HCT116 (cell line): ENCODE measurements at regions not wholly inside any gene's neighbourhood (a gene's known extent, or its start where the extent isn't known, plus 50 kb on each side); places are given as distances from the start of the nearest gene placed in this dataset.

ENCODE experiments used
- EGR1 ChIP-seq: IDR thresholded peaks from 2 replicates; pipeline ENCODE4 v1.6.1; 2012; ENCODE audit warnings: low read depth
- EZH2 ChIP-seq: fragments of 200-600 bp; sonication (generic); IDR thresholded peaks from 2 replicates; pipeline ENCODE4 v1.6.1; 2017; ENCODE audit warnings: antibody characterized with exemption, mixed run types
- POLR2A ChIP-seq: IDR thresholded peaks from 2 replicates; pipeline ENCODE4 v1.7.0; 2011; ENCODE audit warnings: borderline replicate concordance; ENCODE audit not compliant: insufficient read depth, insufficient read length; ENCODE audit errors: extremely low read depth
- TCF7L2 ChIP-seq: IDR thresholded peaks from 2 replicates; pipeline ENCODE4 v1.7.0; 2011; ENCODE audit warnings: borderline replicate concordance, inconsistent platforms; ENCODE audit not compliant: insufficient read depth, insufficient read length; ENCODE audit errors: extremely low read depth
- YY1 ChIP-seq: IDR thresholded peaks from 2 replicates; pipeline ENCODE4 v1.6.1; 2011; ENCODE audit warnings: low read length, low read depth, moderate library complexity, mild to moderate bottlenecking; ENCODE audit not compliant: insufficient replicate concordance; ENCODE audit errors: extremely low read depth
- ZNF274 ChIP-seq: fragments of 200-500 bp; sonication (Bioruptor generic); IDR thresholded peaks from 2 replicates; pipeline ENCODE4 v1.6.1; 2014; ENCODE audit warnings: mild to moderate bottlenecking, low read depth, low read length, inconsistent platforms
- TF ChIP-seq, protein P1 (sequence below), 3 experiments: fragments of 200-600 bp in 1 of 3; sonication (generic) in 1 of 3; IDR thresholded peaks in 2 of 3; conservative IDR thresholded peaks in 1 of 3; 2 replicates each; pipeline ENCODE4 v1.5.1; 2012 to 2017; ENCODE audit warnings: low read depth in 2 of 3, low read length in 2 of 3, antibody characterized with exemption in 1 of 3, borderline replicate concordance in 1 of 3, control low read depth in 1 of 3, mild to moderate bottlenecking in 1 of 3, mixed read lengths in 1 of 3, mixed run types in 1 of 3, moderate library complexity in 1 of 3; ENCODE audit not compliant: insufficient read depth in 1 of 3
- TF ChIP-seq, protein P2 (sequence below): IDR thresholded peaks from 2 replicates; pipeline ENCODE4 v1.6.1; 2011; ENCODE audit warnings: mild to moderate bottlenecking, low read length, moderate library complexity; ENCODE audit not compliant: insufficient replicate concordance; ENCODE audit errors: extremely low read depth
- TF ChIP-seq, protein P3 (sequence below): IDR thresholded peaks from 2 replicates; pipeline ENCODE4 v1.6.1; 2012; ENCODE audit warnings: low read depth
- TF ChIP-seq, protein P4 (sequence below): IDR thresholded peaks from 2 replicates; pipeline ENCODE4 v1.6.1; 2012

DNA sequence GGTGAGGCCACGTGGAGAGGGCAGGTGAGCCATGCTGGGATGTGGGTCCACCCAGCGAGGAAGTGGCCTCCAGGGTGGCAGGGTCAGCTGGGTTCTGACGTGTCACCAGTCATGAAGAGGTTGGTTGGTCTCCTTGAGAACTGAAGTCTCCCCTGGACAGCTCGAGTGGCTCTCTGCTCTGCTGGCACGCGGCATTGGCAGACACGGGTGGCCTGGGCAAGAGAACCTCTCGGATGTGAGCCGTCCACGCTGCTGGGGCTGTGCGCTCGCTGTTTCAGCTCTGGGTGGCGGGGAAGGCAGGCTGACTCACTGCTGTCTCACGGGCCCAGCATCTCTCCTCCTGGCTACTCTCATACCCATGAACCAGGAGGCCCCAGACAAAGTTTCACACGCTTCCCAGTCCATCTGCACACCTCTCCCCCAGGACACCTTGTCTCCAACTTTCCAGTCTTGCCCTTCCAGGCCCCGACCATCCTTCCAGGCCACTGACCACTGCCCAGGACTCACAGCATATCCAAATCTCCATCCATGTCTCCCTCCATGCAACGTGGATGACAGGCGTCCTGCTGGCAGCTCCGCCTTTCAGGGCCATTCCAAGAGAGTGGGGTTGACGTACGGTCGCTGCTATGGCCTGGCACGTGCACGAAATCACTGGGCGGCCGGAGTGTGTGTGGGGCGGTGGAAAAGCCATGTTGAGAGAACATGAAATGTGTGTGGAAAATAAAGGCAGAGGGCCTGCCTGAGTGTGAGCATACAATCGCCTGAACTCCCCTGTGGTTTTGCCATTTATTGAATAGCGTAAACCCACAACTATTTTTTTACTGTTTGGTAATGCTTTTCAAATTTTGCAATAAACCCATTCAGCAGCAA is 145.0 kb upstream of the COL5A1 start:
- TF ChIP-seq, protein P1, sequence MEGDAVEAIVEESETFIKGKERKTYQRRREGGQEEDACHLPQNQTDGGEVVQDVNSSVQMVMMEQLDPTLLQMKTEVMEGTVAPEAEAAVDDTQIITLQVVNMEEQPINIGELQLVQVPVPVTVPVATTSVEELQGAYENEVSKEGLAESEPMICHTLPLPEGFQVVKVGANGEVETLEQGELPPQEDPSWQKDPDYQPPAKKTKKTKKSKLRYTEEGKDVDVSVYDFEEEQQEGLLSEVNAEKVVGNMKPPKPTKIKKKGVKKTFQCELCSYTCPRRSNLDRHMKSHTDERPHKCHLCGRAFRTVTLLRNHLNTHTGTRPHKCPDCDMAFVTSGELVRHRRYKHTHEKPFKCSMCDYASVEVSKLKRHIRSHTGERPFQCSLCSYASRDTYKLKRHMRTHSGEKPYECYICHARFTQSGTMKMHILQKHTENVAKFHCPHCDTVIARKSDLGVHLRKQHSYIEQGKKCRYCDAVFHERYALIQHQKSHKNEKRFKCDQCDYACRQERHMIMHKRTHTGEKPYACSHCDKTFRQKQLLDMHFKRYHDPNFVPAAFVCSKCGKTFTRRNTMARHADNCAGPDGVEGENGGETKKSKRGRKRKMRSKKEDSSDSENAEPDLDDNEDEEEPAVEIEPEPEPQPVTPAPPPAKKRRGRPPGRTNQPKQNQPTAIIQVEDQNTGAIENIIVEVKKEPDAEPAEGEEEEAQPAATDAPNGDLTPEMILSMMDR (IDR thresholded peaks at IDR 0.05 in 2 of 3, conservative IDR thresholded peaks at IDR 0.05 in 1 of 3; ENCODE audit: borderline replicate concordance in 1 of 3, insufficient read depth in 1 of 3, low read depth in 2 of 3, low read length in 2 of 3): no peak
- TF ChIP-seq TCF7L2 (no peak), ZNF274 (no peak), POLR2A (no peak), EZH2 (no peak), YY1 (no peak), EGR1 (no peak)
- TF ChIP-seq, protein P2, sequence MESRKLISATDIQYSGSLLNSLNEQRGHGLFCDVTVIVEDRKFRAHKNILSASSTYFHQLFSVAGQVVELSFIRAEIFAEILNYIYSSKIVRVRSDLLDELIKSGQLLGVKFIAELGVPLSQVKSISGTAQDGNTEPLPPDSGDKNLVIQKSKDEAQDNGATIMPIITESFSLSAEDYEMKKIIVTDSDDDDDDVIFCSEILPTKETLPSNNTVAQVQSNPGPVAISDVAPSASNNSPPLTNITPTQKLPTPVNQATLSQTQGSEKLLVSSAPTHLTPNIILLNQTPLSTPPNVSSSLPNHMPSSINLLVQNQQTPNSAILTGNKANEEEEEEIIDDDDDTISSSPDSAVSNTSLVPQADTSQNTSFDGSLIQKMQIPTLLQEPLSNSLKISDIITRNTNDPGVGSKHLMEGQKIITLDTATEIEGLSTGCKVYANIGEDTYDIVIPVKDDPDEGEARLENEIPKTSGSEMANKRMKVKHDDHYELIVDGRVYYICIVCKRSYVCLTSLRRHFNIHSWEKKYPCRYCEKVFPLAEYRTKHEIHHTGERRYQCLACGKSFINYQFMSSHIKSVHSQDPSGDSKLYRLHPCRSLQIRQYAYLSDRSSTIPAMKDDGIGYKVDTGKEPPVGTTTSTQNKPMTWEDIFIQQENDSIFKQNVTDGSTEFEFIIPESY: no peak
- TF ChIP-seq, protein P3, sequence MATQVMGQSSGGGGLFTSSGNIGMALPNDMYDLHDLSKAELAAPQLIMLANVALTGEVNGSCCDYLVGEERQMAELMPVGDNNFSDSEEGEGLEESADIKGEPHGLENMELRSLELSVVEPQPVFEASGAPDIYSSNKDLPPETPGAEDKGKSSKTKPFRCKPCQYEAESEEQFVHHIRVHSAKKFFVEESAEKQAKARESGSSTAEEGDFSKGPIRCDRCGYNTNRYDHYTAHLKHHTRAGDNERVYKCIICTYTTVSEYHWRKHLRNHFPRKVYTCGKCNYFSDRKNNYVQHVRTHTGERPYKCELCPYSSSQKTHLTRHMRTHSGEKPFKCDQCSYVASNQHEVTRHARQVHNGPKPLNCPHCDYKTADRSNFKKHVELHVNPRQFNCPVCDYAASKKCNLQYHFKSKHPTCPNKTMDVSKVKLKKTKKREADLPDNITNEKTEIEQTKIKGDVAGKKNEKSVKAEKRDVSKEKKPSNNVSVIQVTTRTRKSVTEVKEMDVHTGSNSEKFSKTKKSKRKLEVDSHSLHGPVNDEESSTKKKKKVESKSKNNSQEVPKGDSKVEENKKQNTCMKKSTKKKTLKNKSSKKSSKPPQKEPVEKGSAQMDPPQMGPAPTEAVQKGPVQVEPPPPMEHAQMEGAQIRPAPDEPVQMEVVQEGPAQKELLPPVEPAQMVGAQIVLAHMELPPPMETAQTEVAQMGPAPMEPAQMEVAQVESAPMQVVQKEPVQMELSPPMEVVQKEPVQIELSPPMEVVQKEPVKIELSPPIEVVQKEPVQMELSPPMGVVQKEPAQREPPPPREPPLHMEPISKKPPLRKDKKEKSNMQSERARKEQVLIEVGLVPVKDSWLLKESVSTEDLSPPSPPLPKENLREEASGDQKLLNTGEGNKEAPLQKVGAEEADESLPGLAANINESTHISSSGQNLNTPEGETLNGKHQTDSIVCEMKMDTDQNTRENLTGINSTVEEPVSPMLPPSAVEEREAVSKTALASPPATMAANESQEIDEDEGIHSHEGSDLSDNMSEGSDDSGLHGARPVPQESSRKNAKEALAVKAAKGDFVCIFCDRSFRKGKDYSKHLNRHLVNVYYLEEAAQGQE: no peak
- TF ChIP-seq, protein P4, sequence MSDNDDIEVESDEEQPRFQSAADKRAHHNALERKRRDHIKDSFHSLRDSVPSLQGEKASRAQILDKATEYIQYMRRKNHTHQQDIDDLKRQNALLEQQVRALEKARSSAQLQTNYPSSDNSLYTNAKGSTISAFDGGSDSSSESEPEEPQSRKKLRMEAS: no peak
